ENCODE measurements at regions not wholly inside any gene's neighbourhood (a gene's known extent, or its start where the extent isn't known, plus 50 kb on each side); places are given as distances from the start of the nearest gene placed in this dataset.

DNA sequence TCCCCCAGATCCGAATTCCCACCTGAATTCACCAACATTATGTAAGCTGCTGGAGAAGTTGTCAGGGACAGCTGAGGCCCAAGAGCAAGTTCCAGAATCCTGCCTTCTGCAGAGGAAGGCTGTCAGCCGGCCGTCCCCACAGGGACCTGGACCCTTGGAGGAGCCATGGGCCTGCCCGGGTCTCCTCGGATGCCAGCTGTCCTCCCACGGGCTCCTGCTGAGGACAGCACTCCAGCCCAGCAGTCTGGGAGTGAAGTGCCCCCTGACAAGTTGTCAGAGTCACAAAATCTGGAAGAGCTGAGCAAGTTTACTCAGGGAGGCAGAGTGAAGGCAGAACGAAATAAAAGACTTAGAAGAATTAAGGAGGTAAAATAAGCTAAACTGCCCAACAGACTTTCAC lies 192.5 kb upstream of the DAPK1 start:
- H3K27ac ChIP-seq: no peak overlapping the region
- TF ChIP-seq, protein P1, sequence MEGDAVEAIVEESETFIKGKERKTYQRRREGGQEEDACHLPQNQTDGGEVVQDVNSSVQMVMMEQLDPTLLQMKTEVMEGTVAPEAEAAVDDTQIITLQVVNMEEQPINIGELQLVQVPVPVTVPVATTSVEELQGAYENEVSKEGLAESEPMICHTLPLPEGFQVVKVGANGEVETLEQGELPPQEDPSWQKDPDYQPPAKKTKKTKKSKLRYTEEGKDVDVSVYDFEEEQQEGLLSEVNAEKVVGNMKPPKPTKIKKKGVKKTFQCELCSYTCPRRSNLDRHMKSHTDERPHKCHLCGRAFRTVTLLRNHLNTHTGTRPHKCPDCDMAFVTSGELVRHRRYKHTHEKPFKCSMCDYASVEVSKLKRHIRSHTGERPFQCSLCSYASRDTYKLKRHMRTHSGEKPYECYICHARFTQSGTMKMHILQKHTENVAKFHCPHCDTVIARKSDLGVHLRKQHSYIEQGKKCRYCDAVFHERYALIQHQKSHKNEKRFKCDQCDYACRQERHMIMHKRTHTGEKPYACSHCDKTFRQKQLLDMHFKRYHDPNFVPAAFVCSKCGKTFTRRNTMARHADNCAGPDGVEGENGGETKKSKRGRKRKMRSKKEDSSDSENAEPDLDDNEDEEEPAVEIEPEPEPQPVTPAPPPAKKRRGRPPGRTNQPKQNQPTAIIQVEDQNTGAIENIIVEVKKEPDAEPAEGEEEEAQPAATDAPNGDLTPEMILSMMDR (conservative IDR thresholded peaks at IDR 0.05): no peak

DNA sequence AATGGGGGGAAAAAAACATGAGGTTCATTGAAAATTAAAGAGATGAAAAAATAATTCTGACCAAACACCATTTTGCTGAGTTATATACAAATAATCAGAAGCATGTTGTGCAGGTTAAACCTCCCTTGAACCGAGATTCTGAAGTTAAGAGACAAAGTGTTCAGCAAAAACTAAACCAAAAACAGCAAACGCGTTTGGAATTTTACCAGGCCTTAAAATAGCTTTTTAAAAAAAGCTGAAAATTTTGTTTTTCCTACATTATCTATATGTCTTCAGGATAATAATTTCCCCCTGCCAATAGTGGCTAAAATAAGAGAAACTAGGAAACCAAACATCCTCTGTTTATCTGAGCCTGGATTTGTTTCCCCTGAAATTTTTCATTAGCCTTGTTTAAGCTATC lies 191.7 kb upstream of the DAPK1 start:
- TF ChIP-seq, protein P1 (conservative IDR thresholded peaks at IDR 0.05): no peak
- H3K27ac ChIP-seq: no peak overlapping the region

DNA sequence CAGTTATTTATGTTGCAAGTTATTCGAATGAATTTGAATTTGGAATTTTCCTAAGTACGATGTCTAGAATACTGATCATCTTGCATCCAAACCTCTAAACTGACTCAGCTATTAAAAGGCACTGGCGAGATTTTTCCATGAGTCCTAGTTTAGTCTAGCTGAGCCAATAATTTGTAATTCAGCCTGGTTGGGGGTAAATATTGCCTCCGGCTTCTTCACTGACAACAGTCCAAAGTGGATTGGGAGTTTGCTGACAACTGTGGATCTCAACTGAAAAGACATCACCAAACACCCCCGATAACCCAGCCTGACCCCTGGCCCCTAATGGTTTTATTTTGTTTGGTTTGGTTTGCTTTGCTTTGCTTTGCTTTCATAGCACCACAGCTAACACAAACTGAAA lies 189.8 kb upstream of the DAPK1 start:
- no peak overlapping the region for H3K27ac ChIP-seq
- TF ChIP-seq, protein P1 (conservative IDR thresholded peaks at IDR 0.05): no peak

DNA sequence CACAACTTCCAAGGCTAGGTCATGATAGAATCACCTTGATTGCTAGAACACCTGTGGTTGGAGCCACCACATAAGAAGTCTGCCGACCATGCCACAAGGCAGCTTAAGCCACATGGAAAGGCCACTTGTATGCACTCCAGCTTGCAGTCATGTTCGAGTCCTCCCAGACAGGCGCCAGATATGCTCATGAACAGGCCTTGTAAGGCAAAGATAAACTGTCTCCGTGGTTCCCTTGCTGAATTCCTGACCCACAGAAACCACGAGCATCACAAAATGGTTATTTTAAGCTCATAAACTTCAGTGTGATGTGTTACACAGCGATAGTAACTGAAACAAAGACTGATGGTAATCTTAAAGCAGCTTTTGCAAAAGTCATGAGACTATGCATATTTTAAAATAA lies 188.4 kb upstream of the DAPK1 start:
- TF ChIP-seq, protein P1 (conservative IDR thresholded peaks at IDR 0.05): no peak
- no peak overlapping the region for H3K27ac ChIP-seq

DNA sequence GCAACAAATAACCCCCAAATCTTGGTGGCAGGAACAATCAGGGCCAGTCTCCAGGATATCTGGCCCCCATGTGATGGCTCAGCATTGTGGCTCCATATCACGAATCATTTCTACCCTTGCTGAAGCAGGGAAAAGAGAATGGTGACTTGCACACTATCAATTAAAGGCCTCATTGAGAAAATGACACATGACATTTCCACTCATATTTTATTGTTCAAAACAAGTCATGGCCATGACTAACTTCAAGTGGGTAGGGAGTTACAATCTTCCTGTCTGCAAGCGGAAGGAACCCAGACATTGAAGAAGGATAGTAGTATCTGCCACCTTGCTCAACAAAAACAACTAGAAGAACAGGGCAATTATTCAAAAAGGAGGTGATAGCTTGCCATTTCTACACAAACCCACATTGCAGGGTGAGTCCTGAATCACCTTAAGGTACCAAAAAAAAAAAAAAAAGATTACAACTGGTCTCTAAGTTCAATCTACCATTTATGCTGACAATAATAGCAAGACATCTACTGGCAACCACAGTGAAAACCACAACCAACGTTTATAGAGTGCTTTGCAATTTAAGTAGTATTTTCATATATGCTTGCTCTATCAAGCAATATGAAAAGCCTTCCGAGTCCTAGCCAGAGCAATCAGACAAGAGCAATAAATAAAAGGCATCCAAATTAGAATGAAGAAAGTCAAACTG lies 186.7 kb upstream of the DAPK1 start:
- TF ChIP-seq, protein P1 (conservative IDR thresholded peaks at IDR 0.05): no peak
- H3K27ac ChIP-seq: no peak overlapping the region

DNA sequence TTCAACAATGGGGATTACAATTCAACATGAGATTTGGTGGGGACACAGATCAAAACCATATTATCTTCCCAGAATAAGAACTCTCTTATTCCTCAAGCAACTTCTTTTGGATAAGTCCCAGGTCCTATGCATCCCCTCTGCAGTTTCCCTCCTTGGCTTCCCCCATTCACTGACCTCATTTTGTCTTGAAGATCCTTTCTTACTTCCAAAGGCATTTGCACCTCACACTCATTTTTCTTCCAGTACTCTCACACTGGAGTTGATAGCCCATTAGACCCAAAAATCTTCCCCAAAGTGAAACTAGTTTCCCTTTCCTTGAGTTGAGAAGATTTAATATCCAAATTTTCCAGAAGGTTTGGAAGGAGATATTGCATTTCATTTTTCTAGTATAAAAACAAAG lies 178.0 kb upstream of the DAPK1 start:
- TF ChIP-seq, protein P1 (conservative IDR thresholded peaks at IDR 0.05): no peak

DNA sequence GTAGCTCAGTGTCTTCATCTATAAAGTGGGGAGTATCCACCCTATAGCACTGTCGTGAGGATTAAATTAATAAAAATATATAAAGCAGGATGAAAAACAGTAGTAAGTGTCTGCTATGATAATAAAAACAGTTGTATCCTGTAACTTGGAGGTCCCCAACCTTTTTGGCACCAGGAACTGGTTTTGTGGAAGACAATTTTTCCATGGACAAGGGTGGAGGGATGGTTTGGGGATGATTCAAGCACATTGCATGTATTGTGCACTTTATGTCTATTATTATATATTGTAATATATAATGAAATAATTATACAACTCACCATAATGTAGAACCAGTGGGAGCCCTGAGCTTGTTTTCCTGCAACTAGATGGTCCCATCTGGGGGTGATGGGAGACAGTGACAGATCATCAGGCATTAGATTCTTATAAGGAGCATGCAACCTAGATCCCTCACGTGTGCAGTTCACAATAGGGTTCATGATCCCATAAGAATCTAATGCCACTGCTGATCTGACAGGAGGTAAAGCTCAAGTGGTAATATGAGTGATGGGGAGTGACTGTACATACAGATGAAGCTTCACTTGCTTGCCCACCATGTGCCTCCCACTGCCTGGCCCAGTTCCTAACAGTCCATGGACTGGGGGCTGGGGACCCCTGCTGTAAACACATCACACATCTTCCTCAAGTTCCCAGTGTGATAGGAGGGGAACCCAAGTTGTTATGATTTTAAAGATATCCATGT lies 177.4 kb upstream of the DAPK1 start:
- H3K27ac ChIP-seq: no peak overlapping the region
- TF ChIP-seq, protein P1 (conservative IDR thresholded peaks at IDR 0.05): no peak

More for the DNA sequence above, 178.0 kb upstream of the DAPK1 start:
- no peak overlapping the region for H3K27ac ChIP-seq

Data from VCaP (cell line).